Fibroblast of lung (primary cell): ENCODE measurements at regions not wholly inside any gene's neighbourhood (a gene's known extent, or its start where the extent isn't known, plus 50 kb on each side); places are given as distances from the start of the nearest gene placed in this dataset.

Source experiments
- EZH2 ChIP-seq: IDR thresholded peaks from 2 replicates; pipeline ENCODE4 v1.5.1; 2012; ENCODE audit warnings: low read length, control low read depth, mild to moderate bottlenecking; ENCODE audit errors: missing control alignments
- TF ChIP-seq, protein P1 (sequence below), 2 donors: IDR thresholded peaks in 1 of 2; conservative IDR thresholded peaks in 1 of 2; 1 replicate in 1 of 2; 2 replicates in 1 of 2; pipeline ENCODE4 v1.5.1; 2011 to 2012; ENCODE audit warnings: low read length in 2 of 2, control low read depth in 1 of 2, inconsistent platforms in 1 of 2, low read depth in 1 of 2, mild to moderate bottlenecking in 1 of 2

DNA sequence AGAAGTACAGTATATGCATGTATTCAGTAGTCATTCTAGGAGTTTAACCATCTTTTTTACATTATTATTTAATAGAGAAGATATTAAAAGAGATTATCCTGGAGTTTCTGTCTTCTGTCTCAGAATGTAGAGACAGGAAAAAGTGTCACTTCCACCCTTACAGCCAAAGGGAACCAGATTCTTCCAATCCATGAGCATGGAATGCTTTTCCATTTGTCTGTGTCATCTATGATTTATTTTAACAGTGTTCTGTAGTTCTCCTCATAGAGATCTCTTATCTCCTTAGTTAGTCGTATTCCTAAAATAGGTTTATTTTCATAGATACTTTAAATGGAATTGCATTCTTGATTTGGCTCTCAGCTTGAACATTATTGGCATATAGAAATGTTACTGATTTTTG lies 959.5 kb upstream of the PIK3C3 start:
- TF ChIP-seq, protein P1, sequence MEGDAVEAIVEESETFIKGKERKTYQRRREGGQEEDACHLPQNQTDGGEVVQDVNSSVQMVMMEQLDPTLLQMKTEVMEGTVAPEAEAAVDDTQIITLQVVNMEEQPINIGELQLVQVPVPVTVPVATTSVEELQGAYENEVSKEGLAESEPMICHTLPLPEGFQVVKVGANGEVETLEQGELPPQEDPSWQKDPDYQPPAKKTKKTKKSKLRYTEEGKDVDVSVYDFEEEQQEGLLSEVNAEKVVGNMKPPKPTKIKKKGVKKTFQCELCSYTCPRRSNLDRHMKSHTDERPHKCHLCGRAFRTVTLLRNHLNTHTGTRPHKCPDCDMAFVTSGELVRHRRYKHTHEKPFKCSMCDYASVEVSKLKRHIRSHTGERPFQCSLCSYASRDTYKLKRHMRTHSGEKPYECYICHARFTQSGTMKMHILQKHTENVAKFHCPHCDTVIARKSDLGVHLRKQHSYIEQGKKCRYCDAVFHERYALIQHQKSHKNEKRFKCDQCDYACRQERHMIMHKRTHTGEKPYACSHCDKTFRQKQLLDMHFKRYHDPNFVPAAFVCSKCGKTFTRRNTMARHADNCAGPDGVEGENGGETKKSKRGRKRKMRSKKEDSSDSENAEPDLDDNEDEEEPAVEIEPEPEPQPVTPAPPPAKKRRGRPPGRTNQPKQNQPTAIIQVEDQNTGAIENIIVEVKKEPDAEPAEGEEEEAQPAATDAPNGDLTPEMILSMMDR (conservative IDR thresholded peaks at IDR 0.05 in 1 of 2, IDR thresholded peaks at IDR 0.05 in 1 of 2; ENCODE audit: low read depth in 1 of 2, low read length in 2 of 2) = no peak
- TF ChIP-seq EZH2 = no peak
